ENCODE measurements at regions not wholly inside any gene's neighbourhood (a gene's known extent, or its start where the extent isn't known, plus 50 kb on each side); places are given as distances from the start of the nearest gene placed in this dataset.

DNA sequence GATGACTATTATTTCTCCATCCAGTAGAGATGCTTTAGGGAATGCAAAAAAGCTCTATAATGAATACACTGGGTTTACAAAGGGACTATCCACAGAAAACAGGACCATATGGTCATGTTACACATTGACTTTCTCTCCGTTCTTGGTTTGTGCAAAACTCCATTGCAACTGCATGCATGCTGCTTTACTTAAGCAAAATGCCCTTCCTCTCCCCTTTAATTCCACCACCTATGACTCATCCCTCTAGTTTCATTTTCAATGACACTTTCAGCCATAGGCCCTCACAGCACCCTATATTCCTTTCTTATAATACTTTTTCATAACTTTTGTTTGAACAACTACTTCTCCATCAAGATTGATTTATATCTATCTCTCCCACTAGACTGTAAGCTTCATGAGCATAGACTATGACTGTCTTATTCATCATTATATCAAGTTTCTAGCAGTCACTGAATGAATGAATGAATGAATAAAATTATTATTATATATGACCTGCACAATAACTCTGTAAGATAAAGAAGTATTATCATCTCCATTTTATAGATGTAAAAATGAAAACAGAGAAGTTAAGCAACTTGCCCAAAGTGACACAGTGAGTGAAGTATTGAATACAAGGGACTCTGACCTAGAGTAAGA lies 248.9 kb downstream of the PLPP3 start:
- TF ChIP-seq EZH2 (IDR thresholded peaks at IDR 0.05; ENCODE audit: low read depth) = no peak
- TF ChIP-seq, protein P1, sequence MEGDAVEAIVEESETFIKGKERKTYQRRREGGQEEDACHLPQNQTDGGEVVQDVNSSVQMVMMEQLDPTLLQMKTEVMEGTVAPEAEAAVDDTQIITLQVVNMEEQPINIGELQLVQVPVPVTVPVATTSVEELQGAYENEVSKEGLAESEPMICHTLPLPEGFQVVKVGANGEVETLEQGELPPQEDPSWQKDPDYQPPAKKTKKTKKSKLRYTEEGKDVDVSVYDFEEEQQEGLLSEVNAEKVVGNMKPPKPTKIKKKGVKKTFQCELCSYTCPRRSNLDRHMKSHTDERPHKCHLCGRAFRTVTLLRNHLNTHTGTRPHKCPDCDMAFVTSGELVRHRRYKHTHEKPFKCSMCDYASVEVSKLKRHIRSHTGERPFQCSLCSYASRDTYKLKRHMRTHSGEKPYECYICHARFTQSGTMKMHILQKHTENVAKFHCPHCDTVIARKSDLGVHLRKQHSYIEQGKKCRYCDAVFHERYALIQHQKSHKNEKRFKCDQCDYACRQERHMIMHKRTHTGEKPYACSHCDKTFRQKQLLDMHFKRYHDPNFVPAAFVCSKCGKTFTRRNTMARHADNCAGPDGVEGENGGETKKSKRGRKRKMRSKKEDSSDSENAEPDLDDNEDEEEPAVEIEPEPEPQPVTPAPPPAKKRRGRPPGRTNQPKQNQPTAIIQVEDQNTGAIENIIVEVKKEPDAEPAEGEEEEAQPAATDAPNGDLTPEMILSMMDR (conservative IDR thresholded peaks at IDR 0.05) = no peak
